Cerebellar nuclear complex (tissue), 1 donor: ENCODE measurements at regions not wholly inside any gene's neighbourhood (a gene's known extent, or its start where the extent isn't known, plus 50 kb on each side); places are given as distances from the start of the nearest gene placed in this dataset.
"Not testable (repeated sequence)": the region's sequence is repeated elsewhere in the genome, so short reads cannot be mapped to it uniquely, and the experiment has no call there.

Experiments
- DNase-seq, 2 experiments: peaks; one replicate each; lab custom pipeline; 2025; lab: John Stamatoyannopoulos, UW

- DNase-seq: no peak
These were observed 334.4 kb upstream of the THBS1 start for GRCh38 chr15:39246523-39246922.

GRCh38 chr15:39247574-39247973 lies 333.3 kb upstream of the THBS1 start:
- no peak for DNase-seq

GRCh38 chr15:39248204-39248603 lies 332.7 kb upstream of the THBS1 start:
- no peak for DNase-seq

GRCh38 chr15:39250001-39250400 lies 330.9 kb upstream of the THBS1 start:
- no peak for DNase-seq

- DNase-seq: no peak
These were observed 330.3 kb upstream of the THBS1 start for GRCh38 chr15:39250460-39251186.

GRCh38 chr15:39251413-39252133 lies 329.3 kb upstream of the THBS1 start:
- no peak for DNase-seq

GRCh38 chr15:39252134-39252470 lies 328.8 kb upstream of the THBS1 start:
- DNase-seq: no peak

- no peak for DNase-seq
These were observed 327.3 kb upstream of the THBS1 start for GRCh38 chr15:39253552-39253951.

GRCh38 chr15:39254181-39254580 lies 326.7 kb upstream of the THBS1 start:
- no peak for DNase-seq

GRCh38 chr15:39255760-39256159 lies 325.1 kb upstream of the THBS1 start:
- peak in 1 of 2 experiments; percentile 3 for DNase-seq

- no peak for DNase-seq
These were observed 320.5 kb upstream of the THBS1 start for GRCh38 chr15:39260391-39260790.

GRCh38 chr15:39260791-39261190 lies 320.1 kb upstream of the THBS1 start:
- DNase-seq: no peak

GRCh38 chr15:39261397-39262183 lies 319.3 kb upstream of the THBS1 start:
- DNase-seq: not testable (repeated sequence)

GRCh38 chr15:39262995-39263772 lies 317.7 kb upstream of the THBS1 start:
- not testable (repeated sequence) for DNase-seq

- DNase-seq: no peak
These were observed 315.6 kb upstream of the THBS1 start for GRCh38 chr15:39265261-39265660.

GRCh38 chr15:39266890-39267289 lies 314.0 kb upstream of the THBS1 start:
- no peak for DNase-seq

- DNase-seq: no peak
These were observed 313.2 kb upstream of the THBS1 start for GRCh38 chr15:39267685-39268084.

- DNase-seq: no peak
These were observed 311.5 kb upstream of the THBS1 start for GRCh38 chr15:39269352-39269751.

- no peak for DNase-seq
These were observed 311.1 kb upstream of the THBS1 start for GRCh38 chr15:39269821-39270220.

GRCh38 chr15:39270221-39270855 lies 310.5 kb upstream of the THBS1 start:
- no peak for DNase-seq

GRCh38 chr15:39270934-39271333 lies 309.9 kb upstream of the THBS1 start:
- no peak for DNase-seq

GRCh38 chr15:39272901-39273300 lies 308.0 kb upstream of the THBS1 start:
- no peak for DNase-seq
